Progenitor cell of endocrine pancreas (in vitro differentiated cells): ENCODE measurements at regions not wholly inside any gene's neighbourhood (a gene's known extent, or its start where the extent isn't known, plus 50 kb on each side); places are given as distances from the start of the nearest gene placed in this dataset.

Experiments used
- DNase-seq: peaks from one replicate; pipeline ENCODE4 v3.0.0; 2021; ENCODE audit warnings: low spot score; ENCODE audit not compliant: unreplicated experiment
- H3K27ac Mint-ChIP-seq: 2 replicates; pipeline ENCODE4 v1.8.0; 2021; ENCODE audit warnings: mild to moderate bottlenecking, moderate library complexity, mixed read lengths
- H3K27me3 Mint-ChIP-seq: 2 replicates; pipeline ENCODE4 v1.8.0; 2021; ENCODE audit warnings: mixed read lengths
- H3K36me3 Mint-ChIP-seq: 2 replicates; pipeline ENCODE4 v1.8.0; 2022; ENCODE audit warnings: mixed read lengths; ENCODE audit not compliant: insufficient read depth
- H3K4me1 Mint-ChIP-seq: 2 replicates; pipeline ENCODE4 v1.8.0; 2021; ENCODE audit warnings: low read depth, mixed read lengths
- H3K4me3 Mint-ChIP-seq: 2 replicates; pipeline ENCODE4 v1.8.0; 2021; ENCODE audit warnings: low read depth, mild to moderate bottlenecking, moderate library complexity, mixed read lengths
- H3K9me3 Mint-ChIP-seq: 2 replicates; pipeline ENCODE4 v1.8.0; 2021; ENCODE audit warnings: low read depth, mixed read lengths
- TF ChIP-seq, protein P1 (sequence below): fragments of 200-600 bp; sonication (generic); IDR thresholded peaks from one replicate; pipeline ENCODE4 v1.5.0; 2021; ENCODE audit warnings: antibody characterized with exemption, mild to moderate bottlenecking; ENCODE audit not compliant: unreplicated experiment

DNA sequence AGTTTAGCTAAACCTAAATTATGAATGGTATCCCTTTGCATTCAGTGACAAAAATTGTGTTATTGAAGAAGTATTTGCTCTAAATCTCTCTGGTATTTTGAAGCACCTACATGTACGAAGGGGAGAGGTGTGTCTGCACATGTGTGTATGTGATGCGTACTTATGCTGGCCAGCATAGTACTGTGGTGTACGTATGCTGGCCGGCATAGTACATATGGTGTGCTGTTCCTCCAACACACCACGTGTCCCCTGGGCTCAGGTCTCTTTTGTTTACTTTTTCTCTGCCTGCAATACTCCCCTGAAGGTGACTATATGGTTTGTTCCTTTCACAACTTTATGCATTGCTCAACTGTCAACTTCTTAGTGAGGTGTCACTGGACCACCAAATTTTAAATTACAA, 360.3 kb downstream of the CRPPA start:
- TF ChIP-seq, protein P1, sequence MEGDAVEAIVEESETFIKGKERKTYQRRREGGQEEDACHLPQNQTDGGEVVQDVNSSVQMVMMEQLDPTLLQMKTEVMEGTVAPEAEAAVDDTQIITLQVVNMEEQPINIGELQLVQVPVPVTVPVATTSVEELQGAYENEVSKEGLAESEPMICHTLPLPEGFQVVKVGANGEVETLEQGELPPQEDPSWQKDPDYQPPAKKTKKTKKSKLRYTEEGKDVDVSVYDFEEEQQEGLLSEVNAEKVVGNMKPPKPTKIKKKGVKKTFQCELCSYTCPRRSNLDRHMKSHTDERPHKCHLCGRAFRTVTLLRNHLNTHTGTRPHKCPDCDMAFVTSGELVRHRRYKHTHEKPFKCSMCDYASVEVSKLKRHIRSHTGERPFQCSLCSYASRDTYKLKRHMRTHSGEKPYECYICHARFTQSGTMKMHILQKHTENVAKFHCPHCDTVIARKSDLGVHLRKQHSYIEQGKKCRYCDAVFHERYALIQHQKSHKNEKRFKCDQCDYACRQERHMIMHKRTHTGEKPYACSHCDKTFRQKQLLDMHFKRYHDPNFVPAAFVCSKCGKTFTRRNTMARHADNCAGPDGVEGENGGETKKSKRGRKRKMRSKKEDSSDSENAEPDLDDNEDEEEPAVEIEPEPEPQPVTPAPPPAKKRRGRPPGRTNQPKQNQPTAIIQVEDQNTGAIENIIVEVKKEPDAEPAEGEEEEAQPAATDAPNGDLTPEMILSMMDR, result no peak
- Mint-ChIP-seq H3K27me3 (no peaks in the 10 kb centered on the region), H3K4me1 (no peaks in the 10 kb centered on the region), H3K9me3 (no peaks in the 10 kb centered on the region), H3K36me3 (no peaks in the 10 kb centered on the region), H3K27ac (no peak overlapping the region), H3K4me3 (no peak overlapping the region)
- no peak for DNase-seq

DNA sequence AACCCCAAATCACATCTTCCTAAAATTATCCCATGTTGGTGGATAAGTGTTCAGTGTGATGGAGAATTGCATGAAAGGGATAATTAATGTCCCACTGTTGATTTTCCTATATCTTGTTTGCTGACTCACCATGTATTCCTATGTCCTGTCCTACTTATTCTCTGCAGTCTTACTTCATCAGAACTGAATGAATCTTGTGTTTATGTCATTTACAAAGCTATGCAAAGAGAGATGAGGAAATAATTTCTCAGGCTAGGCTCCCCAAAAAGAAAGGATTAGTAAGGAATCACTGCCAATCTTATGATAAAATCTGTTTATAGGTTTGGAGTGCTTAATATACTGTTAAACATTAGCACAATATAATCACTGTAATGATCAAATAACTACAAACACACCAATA, 360.8 kb downstream of the CRPPA start:
- DNase-seq, result no peak
- H3K4me3 Mint-ChIP-seq, result no peak overlapping the region
- no peaks in the 10 kb centered on the region for H3K9me3 Mint-ChIP-seq
- H3K36me3 Mint-ChIP-seq, result no peaks in the 10 kb centered on the region
- TF ChIP-seq, protein P1, result no peak
- H3K27me3 Mint-ChIP-seq, result no peaks in the 10 kb centered on the region
- no peaks in the 10 kb centered on the region for H3K4me1 Mint-ChIP-seq
- no peak overlapping the region for H3K27ac Mint-ChIP-seq

DNA sequence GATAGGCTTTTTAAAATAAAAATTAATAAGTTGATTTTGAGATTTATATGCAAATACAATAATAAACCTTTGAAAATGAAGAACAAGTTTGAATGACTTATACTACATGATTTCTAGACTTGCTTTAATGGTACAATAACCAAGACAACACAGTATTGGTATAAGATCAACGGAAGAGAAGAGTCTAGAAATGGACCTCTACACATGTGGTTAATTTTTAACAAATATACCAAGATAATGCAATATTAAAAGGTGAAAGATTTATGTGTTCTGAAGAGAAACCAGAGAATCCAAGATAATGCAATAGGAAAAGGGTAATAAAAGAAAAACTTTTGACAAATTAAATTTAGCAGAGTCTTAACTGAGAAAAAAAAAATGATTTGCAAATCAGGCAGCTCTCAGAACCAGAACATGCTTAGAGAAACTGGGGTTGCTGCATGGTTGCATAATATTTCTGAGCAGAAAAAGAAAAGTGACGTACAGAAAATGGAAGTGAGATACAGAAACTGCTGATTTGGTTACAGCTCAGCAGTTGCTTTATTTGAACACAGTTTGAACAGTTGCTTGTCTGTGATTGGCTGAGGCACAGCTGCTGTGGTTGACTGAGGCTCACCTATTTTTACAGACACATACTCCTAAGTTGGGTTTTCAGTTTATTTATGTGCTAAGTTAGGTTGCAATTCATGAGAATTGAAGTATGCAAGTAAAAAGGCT, 365.9 kb downstream of the CRPPA start:
- Mint-ChIP-seq H3K9me3 (no peaks in the 10 kb centered on the region), H3K4me3 (no peak overlapping the region), H3K36me3 (no peaks in the 10 kb centered on the region), H3K4me1 (no peaks in the 10 kb centered on the region), H3K27ac (no peak overlapping the region), H3K27me3 (no peaks in the 10 kb centered on the region)
- TF ChIP-seq, protein P1, result no peak
- no peak for DNase-seq

DNA sequence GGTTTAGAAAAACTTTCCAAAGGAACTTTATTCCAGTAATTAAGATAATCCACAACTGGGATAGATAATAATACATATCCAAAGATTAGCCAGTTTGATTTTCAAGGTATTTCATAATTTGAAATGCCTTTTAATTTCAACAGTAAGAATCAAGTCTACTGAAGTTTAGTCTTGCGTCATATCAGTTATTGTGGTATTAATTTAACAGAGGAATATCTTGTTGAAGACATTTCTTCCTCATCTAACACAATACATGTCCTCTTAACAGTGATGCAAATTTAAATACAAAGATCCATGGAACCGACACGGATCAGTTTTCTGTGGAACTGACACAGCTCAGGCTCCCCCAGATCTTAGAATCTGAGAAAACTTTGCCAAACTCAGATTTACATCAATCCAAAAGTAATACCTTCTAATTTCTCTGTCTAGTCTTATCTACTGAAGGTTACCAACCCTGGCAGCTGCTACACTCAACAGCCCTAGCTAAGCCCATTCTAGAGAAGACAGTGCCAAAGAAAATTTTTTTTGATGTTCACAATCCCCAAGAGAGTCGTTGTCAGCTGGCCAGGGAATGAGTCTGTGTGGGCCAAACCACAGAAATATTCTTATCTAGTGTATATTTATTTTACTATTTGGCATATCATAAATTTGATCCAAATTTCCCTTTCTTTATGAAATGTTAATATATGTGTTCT, 365.2 kb upstream of the MEOX2 start:
- no peak for DNase-seq
- Mint-ChIP-seq H3K36me3 (no peaks in the 10 kb centered on the region), H3K9me3 (no peaks in the 10 kb centered on the region), H3K4me1 (no peaks in the 10 kb centered on the region), H3K27ac (no peak overlapping the region), H3K27me3 (no peaks in the 10 kb centered on the region), H3K4me3 (no peak overlapping the region)
- TF ChIP-seq, protein P1, result no peak

DNA sequence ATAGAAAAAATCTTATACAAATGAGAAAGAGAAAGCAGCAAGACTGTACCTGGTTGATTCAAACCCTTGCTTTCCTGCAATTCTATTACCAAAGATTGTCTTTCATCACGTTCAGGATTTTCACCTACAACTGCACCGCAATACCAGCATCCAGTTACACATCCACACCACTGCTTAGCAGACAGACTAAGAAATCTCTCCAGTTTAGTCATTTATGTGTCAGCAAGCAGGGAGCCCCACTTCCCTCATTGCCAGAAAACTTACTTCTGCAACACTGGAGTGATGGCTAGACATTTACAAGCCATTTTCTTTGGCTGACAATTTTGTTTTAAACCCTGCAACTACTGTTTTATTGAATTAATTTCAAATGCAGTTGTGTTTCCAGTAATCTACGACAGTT, 359.6 kb upstream of the MEOX2 start:
- Mint-ChIP-seq H3K4me3 (no peak overlapping the region), H3K4me1 (no peaks in the 10 kb centered on the region), H3K27me3 (no peaks in the 10 kb centered on the region), H3K9me3 (no peaks in the 10 kb centered on the region), H3K36me3 (no peaks in the 10 kb centered on the region), H3K27ac (no peak overlapping the region)
- DNase-seq, result no peak
- TF ChIP-seq, protein P1, result no peak
